ENCODE measurements at regions not wholly inside any gene's neighbourhood (a gene's known extent, or its start where the extent isn't known, plus 50 kb on each side); places are given as distances from the start of the nearest gene placed in this dataset.

- TF ChIP-seq CTCF (IDR thresholded peaks at IDR 0.05) (no peak), ELF1 (IDR thresholded peaks at IDR 0.05) (no peak), FOXM1 (IDR thresholded peaks at IDR 0.05; ENCODE audit: low read depth) (no peak), POLR2AphosphoS5 (IDR thresholded peaks at IDR 0.05; ENCODE audit: low read depth, low read length) (no peak), GATA2 (CRISPR knock-in tag; IDR thresholded peaks at IDR 0.05) (no peak)
These were observed 512.0 kb downstream of the NLGN4X start for GRCh38 chrX:5716666-5717065.

All from SK-N-SH (cell line).